IMR-90 (cell line): ENCODE measurements at regions not wholly inside any gene's neighbourhood (a gene's known extent, or its start where the extent isn't known, plus 50 kb on each side); places are given as distances from the start of the nearest gene placed in this dataset.

ENCODE experiments used
- ATAC-seq: fragments of 200-7000 bp; cut with Tn5 transposase; 2 replicates; pipeline ENCODE4 v1.9.1; 2020; ENCODE audit warnings: low read depth, mild to moderate bottlenecking, moderate library complexity
- BruUV-seq: library from RNA; stranded (reverse); fragments of 400-500 nt; replicated peaks from 2 replicates; lab custom pipeline; 2021; lab: Mats Ljungman, UMichigan
- CTCF ChIA-PET: fragments of 300-600 bp; formaldehyde crosslinking; extraction: SDS; loops from one replicate; lab custom pipeline; 2021; ENCODE audit warnings: antibody characterized with exemption; lab: Yijun Ruan, JAX
- POLR2A ChIA-PET: fragments of 300-600 bp; sonication (Branson Sonifier 250); formaldehyde crosslinking; loops from one replicate; lab custom pipeline; 2022; ENCODE audit warnings: antibody characterized with exemption; ENCODE audit not compliant: unreplicated experiment; lab: Charles Lee
- DNase-seq: peaks from one replicate; pipeline ENCODE4 v3.0.0; 2013
- H2AFZ ChIP-seq: replicated peaks from 2 replicates; pipeline ENCODE3; 2013; ENCODE audit warnings: low read length, mild to moderate bottlenecking; ENCODE audit not compliant: poor library complexity
- H2AK5ac ChIP-seq: 2 replicates; pipeline ENCODE4 v1.6.1; 2013; ENCODE audit warnings: low read depth, low read length, inconsistent platforms
- H2AK9ac ChIP-seq: replicated peaks from 2 replicates; pipeline ENCODE3; 2013; ENCODE audit warnings: mild to moderate bottlenecking, low read depth, low read length, moderate library complexity; ENCODE audit not compliant: poor library complexity
- H2BK120ac ChIP-seq: 2 replicates; pipeline ENCODE4 v1.6.1; 2013; ENCODE audit warnings: low read depth, low read length, inconsistent platforms
- H2BK15ac ChIP-seq: 3 replicates; pipeline ENCODE4 v1.6.1; 2013; ENCODE audit warnings: low read depth, low read length, inconsistent platforms
- H2BK20ac ChIP-seq: 2 replicates; pipeline ENCODE4 v1.6.1; 2013; ENCODE audit warnings: low read depth, mild to moderate bottlenecking, inconsistent platforms, low read length, moderate library complexity
- H2BK5ac ChIP-seq: 2 replicates; pipeline ENCODE4 v1.6.1; 2013; ENCODE audit warnings: mild to moderate bottlenecking, low read depth, low read length, inconsistent platforms; ENCODE audit not compliant: poor library complexity, severe bottlenecking
- H3K14ac ChIP-seq: replicated peaks from 2 replicates; pipeline ENCODE4 v1.6.1; 2013; ENCODE audit warnings: low read depth, low read length, inconsistent platforms
- H3K18ac ChIP-seq: 2 replicates; pipeline ENCODE4 v1.6.1; 2013; ENCODE audit warnings: low read depth, low read length, control low read depth
- H3K23ac ChIP-seq: 2 replicates; pipeline ENCODE4 v1.6.1; 2013; ENCODE audit warnings: low read depth, low read length, inconsistent platforms
- H3K27ac ChIP-seq: 2 replicates; pipeline ENCODE4 v1.5.1; 2013; ENCODE audit warnings: mild to moderate bottlenecking, control low read depth, low read length; ENCODE audit not compliant: insufficient read depth
- H3K27me3 ChIP-seq: 2 replicates; pipeline ENCODE4 v1.6.1; 2013; ENCODE audit warnings: low read length; ENCODE audit not compliant: control insufficient read depth, insufficient read depth
- H3K36me3 ChIP-seq: 2 replicates; pipeline ENCODE4 v1.6.1; 2013; ENCODE audit warnings: low read length, mixed read lengths; ENCODE audit not compliant: control insufficient read depth, insufficient read depth
- H3K4ac ChIP-seq: 2 replicates; pipeline ENCODE4 v1.6.1; 2013; ENCODE audit warnings: low read depth, low read length, inconsistent platforms
- H3K4me1 ChIP-seq: 2 replicates; pipeline ENCODE4 v1.6.1; 2013; ENCODE audit warnings: low read length, mixed read lengths; ENCODE audit not compliant: control insufficient read depth, insufficient read depth
- H3K4me2 ChIP-seq: 2 replicates; pipeline ENCODE4 v1.6.1; 2013; ENCODE audit warnings: low read depth, mild to moderate bottlenecking, control low read depth, low read length, moderate library complexity
- H3K4me3 ChIP-seq: 2 replicates; pipeline ENCODE4 v1.5.1; 2013; ENCODE audit warnings: low read depth, mild to moderate bottlenecking, control low read depth, low read length, moderate library complexity; ENCODE audit not compliant: insufficient read depth
- H3K56ac ChIP-seq: 2 replicates; pipeline ENCODE4 v1.6.1; 2013; ENCODE audit warnings: low read length, inconsistent platforms; ENCODE audit not compliant: insufficient read depth; ENCODE audit errors: extremely low read depth
- H3K79me1 ChIP-seq, 2 experiments: 2 replicates each; pipeline ENCODE4 v1.6.1; 2013; ENCODE audit warnings: low read length in 2 of 2, inconsistent platforms in 1 of 2, low read depth in 1 of 2
- H3K9ac ChIP-seq: 2 replicates; pipeline ENCODE4 v1.6.1; 2013; ENCODE audit warnings: low read depth, low read length, control low read depth
- H3K9me1 ChIP-seq: 2 replicates; pipeline ENCODE4 v1.6.1; 2013; ENCODE audit warnings: low read length, inconsistent platforms; ENCODE audit not compliant: insufficient read depth
- H3K9me3 ChIP-seq: 2 replicates; pipeline ENCODE4 v1.6.1; 2013; ENCODE audit warnings: low read length; ENCODE audit not compliant: control insufficient read depth, insufficient read depth
- H4K20me1 ChIP-seq: 2 replicates; pipeline ENCODE4 v1.6.1; 2013; ENCODE audit warnings: low read length, inconsistent platforms; ENCODE audit not compliant: insufficient read depth
- H4K5ac ChIP-seq: 2 replicates; pipeline ENCODE4 v1.6.1; 2013; ENCODE audit warnings: mild to moderate bottlenecking, low read depth, low read length, control low read depth
- H4K8ac ChIP-seq, 2 experiments: 2 replicates each; pipeline ENCODE4 v1.6.1; 2013; ENCODE audit warnings: low read depth in 2 of 2, low read length in 2 of 2, control low read depth in 1 of 2, inconsistent platforms in 1 of 2
- H4K91ac ChIP-seq: 2 replicates; pipeline ENCODE4 v1.6.1; 2013; ENCODE audit warnings: low read depth, low read length, inconsistent platforms; ENCODE audit not compliant: insufficient read depth
- BHLHE40 ChIP-seq: fragments of 150-350 bp; IDR thresholded peaks from 2 replicates; pipeline ENCODE4 v1.6.1; 2016; ENCODE audit warnings: mild to moderate bottlenecking, low read depth, low read length
- CEBPB ChIP-seq: IDR thresholded peaks from 2 replicates; pipeline ENCODE4 v1.6.1; 2012; ENCODE audit warnings: low read depth, low read length, improper control_type of control experiment
- CHD1 ChIP-seq: IDR thresholded peaks from 2 replicates; pipeline ENCODE4 v1.6.1; 2012; ENCODE audit warnings: low read depth, low read length, improper control_type of control experiment
- ELK1 ChIP-seq: fragments of 150-350 bp; IDR thresholded peaks from 2 replicates; pipeline ENCODE4 v1.6.1; 2016; ENCODE audit warnings: low read depth, mild to moderate bottlenecking, low read length, moderate library complexity, borderline replicate concordance
- FOS ChIP-seq: fragments of 150-350 bp; IDR thresholded peaks from 2 replicates; pipeline ENCODE4 v1.6.1; 2016; ENCODE audit warnings: low read depth, low read length
- MAFK ChIP-seq: IDR thresholded peaks from 2 replicates; pipeline ENCODE4 v1.6.1; 2012; ENCODE audit warnings: low read depth, low read length, improper control_type of control experiment
- MAZ ChIP-seq: IDR thresholded peaks from 2 replicates; pipeline ENCODE4 v1.6.1; 2012; ENCODE audit warnings: low read depth, mild to moderate bottlenecking, low read length, improper control_type of control experiment, moderate library complexity, borderline replicate concordance
- MXI1 ChIP-seq: IDR thresholded peaks from 2 replicates; pipeline ENCODE4 v1.6.1; 2012; ENCODE audit warnings: low read depth, mild to moderate bottlenecking, low read length, moderate library complexity, borderline replicate concordance
- NFE2L2 ChIP-seq: fragments of 150-350 bp; IDR thresholded peaks from 2 replicates; pipeline ENCODE4 v1.6.1; 2016; ENCODE audit warnings: low read depth, mild to moderate bottlenecking, low read length
- POLR2A ChIP-seq: IDR thresholded peaks from 2 replicates; pipeline ENCODE4 v1.6.1; 2012; ENCODE audit warnings: mild to moderate bottlenecking, low read depth, low read length
- RAD21 ChIP-seq: IDR thresholded peaks from 2 replicates; pipeline ENCODE4 v1.6.1; 2012; ENCODE audit warnings: low read length, improper control_type of control experiment
- RCOR1 ChIP-seq: IDR thresholded peaks from 2 replicates; pipeline ENCODE4 v1.6.1; 2012; ENCODE audit warnings: mild to moderate bottlenecking, low read length, improper control_type of control experiment; ENCODE audit not compliant: insufficient replicate concordance
- RFX5 ChIP-seq: IDR thresholded peaks from 2 replicates; pipeline ENCODE4 v1.8.0; 2012; ENCODE audit warnings: low read depth, mild to moderate bottlenecking, low read length, moderate library complexity
- SMC3 ChIP-seq: fragments of 150-350 bp; IDR thresholded peaks from 2 replicates; pipeline ENCODE4 v1.6.1; 2016; ENCODE audit warnings: low read depth, mild to moderate bottlenecking, antibody characterized with exemption, low read length, moderate library complexity
- WGBS, 2 experiments: methylation state at CpG; one replicate each; pipeline versions ENCODE4 v1.1.5 to v1.1.7; 2013; ENCODE audit warnings: missing lambda C conversion rate in 2 of 2; ENCODE audit not compliant: insufficient read length in 1 of 2; ENCODE audit errors: extremely low coverage in 2 of 2; 5-methylcytosine and 5-hydroxymethylcytosine counted together
- dilution Hi-C: fragments of 300-500 bp; cut with HindIII; formaldehyde crosslinking; loops from one replicate; pipeline ENCODE4 v1.14.3; 2018; ENCODE audit warnings: low sequenced_read_pairs; ENCODE audit not compliant: unreplicated experiment
- in situ Hi-C: fragments of 300-500 bp; cut with MboI; formaldehyde crosslinking; loops from 3 replicates; pipeline ENCODE4 v1.14.3; 2019; ENCODE audit warnings: low sequenced_read_pairs, inconsistent platforms, mixed read lengths
- intact Hi-C: fragments of 100-400 bp; cut with micrococcal nuclease; formaldehyde crosslinking; loops from 2 replicates; pipeline ENCODE4 v1.10.0; 2022
- TF ChIP-seq, protein P1 (sequence below): fragments of 150-350 bp; IDR thresholded peaks from 2 replicates; pipeline ENCODE4 v1.6.1; 2017; ENCODE audit warnings: mild to moderate bottlenecking, antibody characterized with exemption, low read length, low read depth
- TF ChIP-seq, protein P2 (sequence below): conservative IDR thresholded peaks from 2 replicates; pipeline ENCODE4 v1.5.1; 2012; ENCODE audit warnings: mild to moderate bottlenecking, low read depth, low read length, improper control_type of control experiment

- no peak for DNase-seq
- no peak overlapping the region for H2AFZ ChIP-seq
- CTCF ChIA-PET = no interaction called here
Measured at GRCh38 chr2:103383541-103383940, 621.7 kb downstream of the TMEM182 start.

More at GRCh38 chr2:103383541-103383940, 621.7 kb downstream of the TMEM182 start:
- Histone ChIP-seq H3K56ac (no peak overlapping the region), H4K91ac (no peak overlapping the region), H2AK9ac (no peak overlapping the region), H3K4me1 (no peaks in the 10 kb centered on the region), H2BK15ac (no peak overlapping the region), H3K23ac (no peak overlapping the region), H3K9me1 (no peaks in the 10 kb centered on the region), H4K20me1 (no peaks in the 10 kb centered on the region), H3K9me3 (peaks cover 8% of the 10 kb centered on the region), H4K5ac (no peak overlapping the region), H2BK20ac (no peak overlapping the region), H2BK120ac (no peak overlapping the region), H2BK5ac (no peak overlapping the region), H3K18ac (no peak overlapping the region), H3K27me3 (no peaks in the 10 kb centered on the region), H3K4me3 (no peak overlapping the region), H3K9ac (no peak overlapping the region), H3K14ac (no peak overlapping the region), H3K4me2 (no peak overlapping the region), H4K8ac (no peak overlapping the region), H3K4ac (no peak overlapping the region), H3K79me1 (no peaks in the 10 kb centered on the region), H3K36me3 (no peaks in the 10 kb centered on the region), H3K27ac (no peak overlapping the region), H2AK5ac (no peak overlapping the region)
- intact Hi-C loops (no loop called here), dilution Hi-C loops (no loop called here), in situ Hi-C loops (no loop called here)
- no peak for TF ChIP-seq RAD21
- no peak for TF ChIP-seq BHLHE40
- no peak for TF ChIP-seq MAFK
- no peak for TF ChIP-seq RFX5
- no peak for TF ChIP-seq RCOR1
- no peak for TF ChIP-seq MAZ
- TF ChIP-seq ELK1 = no peak
- no peak for TF ChIP-seq SMC3
- no peak for TF ChIP-seq NFE2L2
- TF ChIP-seq CHD1 = no peak
- no peak for TF ChIP-seq POLR2A
- no peak for TF ChIP-seq FOS
- TF ChIP-seq, protein P1, sequence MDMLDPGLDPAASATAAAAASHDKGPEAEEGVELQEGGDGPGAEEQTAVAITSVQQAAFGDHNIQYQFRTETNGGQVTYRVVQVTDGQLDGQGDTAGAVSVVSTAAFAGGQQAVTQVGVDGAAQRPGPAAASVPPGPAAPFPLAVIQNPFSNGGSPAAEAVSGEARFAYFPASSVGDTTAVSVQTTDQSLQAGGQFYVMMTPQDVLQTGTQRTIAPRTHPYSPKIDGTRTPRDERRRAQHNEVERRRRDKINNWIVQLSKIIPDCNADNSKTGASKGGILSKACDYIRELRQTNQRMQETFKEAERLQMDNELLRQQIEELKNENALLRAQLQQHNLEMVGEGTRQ = no peak
- TF ChIP-seq, protein P2, sequence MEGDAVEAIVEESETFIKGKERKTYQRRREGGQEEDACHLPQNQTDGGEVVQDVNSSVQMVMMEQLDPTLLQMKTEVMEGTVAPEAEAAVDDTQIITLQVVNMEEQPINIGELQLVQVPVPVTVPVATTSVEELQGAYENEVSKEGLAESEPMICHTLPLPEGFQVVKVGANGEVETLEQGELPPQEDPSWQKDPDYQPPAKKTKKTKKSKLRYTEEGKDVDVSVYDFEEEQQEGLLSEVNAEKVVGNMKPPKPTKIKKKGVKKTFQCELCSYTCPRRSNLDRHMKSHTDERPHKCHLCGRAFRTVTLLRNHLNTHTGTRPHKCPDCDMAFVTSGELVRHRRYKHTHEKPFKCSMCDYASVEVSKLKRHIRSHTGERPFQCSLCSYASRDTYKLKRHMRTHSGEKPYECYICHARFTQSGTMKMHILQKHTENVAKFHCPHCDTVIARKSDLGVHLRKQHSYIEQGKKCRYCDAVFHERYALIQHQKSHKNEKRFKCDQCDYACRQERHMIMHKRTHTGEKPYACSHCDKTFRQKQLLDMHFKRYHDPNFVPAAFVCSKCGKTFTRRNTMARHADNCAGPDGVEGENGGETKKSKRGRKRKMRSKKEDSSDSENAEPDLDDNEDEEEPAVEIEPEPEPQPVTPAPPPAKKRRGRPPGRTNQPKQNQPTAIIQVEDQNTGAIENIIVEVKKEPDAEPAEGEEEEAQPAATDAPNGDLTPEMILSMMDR = no peak
- TF ChIP-seq CEBPB = no peak
- TF ChIP-seq MXI1 = no peak
- POLR2A ChIA-PET = no interaction called here
- WGBS, 2 experiments = no CpG with 5 or more reads among the region's 3 CpGs
- BruUV-seq = no TSS peak
- no peak for ATAC-seq
